MCF 10A (cell line): ENCODE measurements at regions not wholly inside any gene's neighbourhood (a gene's known extent, or its start where the extent isn't known, plus 50 kb on each side); places are given as distances from the start of the nearest gene placed in this dataset.

Source experiments
- BruUV-seq: library from RNA; stranded (reverse); fragments of 400-500 nt; replicated peaks from 2 replicates; lab custom pipeline; 2021; lab: Mats Ljungman, UMichigan
- CTCF ChIA-PET: fragments of 300-600 bp; sonication (Branson Sonifier 250); formaldehyde crosslinking; extraction: SDS; loops from one replicate; lab custom pipeline; 2021; ENCODE audit warnings: antibody characterized with exemption, inconsistent platforms; lab: Yijun Ruan, JAX
- POLR2A ChIA-PET: fragments of 300-600, 350-650 bp; sonication (Branson Sonifier 250); formaldehyde crosslinking; extraction: SDS; loops from one replicate; lab custom pipeline; 2020; ENCODE audit warnings: antibody characterized with exemption, inconsistent platforms; lab: Yijun Ruan, JAX
- DNase-seq: peaks from one replicate; pipeline ENCODE4 v3.0.0-alpha.2; 2018; ENCODE audit not compliant: unreplicated experiment
- H3K27ac Mint-ChIP-seq: one replicate; pipeline ENCODE4 v1.8.0; 2022; ENCODE audit warnings: mild to moderate bottlenecking, low read depth, mixed read lengths; ENCODE audit not compliant: unreplicated experiment
- H3K27me3 Mint-ChIP-seq: one replicate; pipeline ENCODE4 v1.8.0; 2022; ENCODE audit warnings: mixed read lengths; ENCODE audit not compliant: insufficient read depth, unreplicated experiment
- H3K36me3 Mint-ChIP-seq: one replicate; pipeline ENCODE4 v1.8.0; 2022; ENCODE audit warnings: mild to moderate bottlenecking, moderate library complexity, mixed read lengths; ENCODE audit not compliant: insufficient read depth, unreplicated experiment
- H3K4me1 Mint-ChIP-seq: one replicate; pipeline ENCODE4 v1.8.0; 2022; ENCODE audit warnings: mixed read lengths; ENCODE audit not compliant: insufficient read depth, unreplicated experiment
- H3K4me3 Mint-ChIP-seq: one replicate; pipeline ENCODE4 v1.8.0; 2022; ENCODE audit warnings: mild to moderate bottlenecking, moderate library complexity, mixed read lengths; ENCODE audit not compliant: unreplicated experiment
- H3K9me3 Mint-ChIP-seq: one replicate; pipeline ENCODE4 v1.8.0; 2022; ENCODE audit warnings: mixed read lengths; ENCODE audit not compliant: unreplicated experiment
- CTCF ChIP-seq: fragments of 200-600 bp; IDR thresholded peaks from one replicate; pipeline ENCODE4 v1.8.0; 2022; ENCODE audit warnings: antibody characterized with exemption, mild to moderate bottlenecking; ENCODE audit not compliant: unreplicated experiment
- intact Hi-C: fragments of 100-400 bp; cut with micrococcal nuclease; formaldehyde crosslinking; loops from 2 replicates; pipeline ENCODE4 v1.14.1; 2022

DNA sequence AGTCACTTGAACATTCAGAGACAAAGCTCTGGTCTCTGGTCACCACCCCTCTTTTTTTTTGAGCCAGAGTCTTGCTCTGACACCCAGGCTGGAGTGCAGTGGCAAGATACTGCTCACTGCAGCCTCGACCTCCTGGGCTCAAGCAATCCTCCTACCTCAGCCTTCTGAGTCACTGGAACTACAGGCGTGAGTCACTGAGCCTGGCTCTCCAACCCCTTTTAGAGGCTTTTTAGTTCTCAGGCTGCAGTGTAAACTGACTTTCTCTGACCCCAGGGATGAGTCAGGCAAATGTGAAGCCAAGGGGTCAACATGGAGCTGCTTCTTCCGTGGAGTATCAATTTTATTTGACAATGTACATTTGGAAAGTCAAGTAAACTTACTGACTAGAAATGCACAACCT, 229.2 kb downstream of the PTTG2 start:
- ChIA-PET POLR2A (interaction anchor here (0.7 to 1.3 kb wide), 4 partner anchors 9 to 479 kb away, joined by 3 to 6 read pairs (median 4); no protein-coding TSS in a partner anchor), CTCF (interaction anchor here (0.5 to 2.7 kb wide), 6 partner anchors 9 to 997 kb away, joined by 3 to 15 read pairs (median 3); no protein-coding TSS in a partner anchor)
- Mint-ChIP-seq H3K27ac (peak overlapping the region; percentile 58), H3K4me3 (no peak overlapping the region), H3K36me3 (no peaks in the 10 kb centered on the region), H3K27me3 (no peaks in the 10 kb centered on the region), H3K9me3 (no peaks in the 10 kb centered on the region), H3K4me1 (no peaks in the 10 kb centered on the region)
- no TSS peak for BruUV-seq
- intact Hi-C loops, result no loop called here
- DNase-seq, result peak; percentile 94
- no peak for TF ChIP-seq CTCF

GRCh38 chr4:38190717-38191178, 230.6 kb downstream of the PTTG2 start:
- no peak for TF ChIP-seq CTCF
- Mint-ChIP-seq H3K27me3 (no peaks in the 10 kb centered on the region), H3K4me1 (no peaks in the 10 kb centered on the region), H3K36me3 (no peaks in the 10 kb centered on the region), H3K4me3 (no peak overlapping the region), H3K9me3 (no peaks in the 10 kb centered on the region), H3K27ac (no peak overlapping the region)
- ChIA-PET CTCF (no interaction called here), POLR2A (no interaction called here)
- BruUV-seq, result no TSS peak
- peak; percentile 50 for DNase-seq
- intact Hi-C loops, result no loop called here

DNA sequence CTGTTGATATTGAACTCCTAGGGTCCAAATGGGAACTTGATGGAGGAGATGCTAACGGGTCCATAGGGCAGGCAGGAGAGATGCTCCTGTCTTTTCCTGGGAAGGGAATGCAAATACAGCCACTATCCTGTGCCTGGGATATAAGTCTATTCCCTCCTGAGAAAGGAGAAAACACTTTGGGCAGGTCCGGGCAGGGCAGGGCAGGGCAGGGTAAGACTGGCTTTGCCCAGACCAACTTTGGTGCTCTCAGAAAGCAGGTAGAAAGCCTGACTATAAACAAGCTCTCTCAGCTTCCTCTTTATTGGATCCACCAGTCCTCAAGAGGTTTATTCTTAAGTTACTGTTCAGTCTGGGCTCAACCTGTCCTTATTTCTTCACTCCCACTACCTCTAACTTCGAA, 232.3 kb downstream of the PTTG2 start:
- intact Hi-C loops, result no loop called here
- Mint-ChIP-seq H3K27ac (no peak overlapping the region), H3K9me3 (no peaks in the 10 kb centered on the region), H3K36me3 (no peaks in the 10 kb centered on the region), H3K4me3 (no peak overlapping the region), H3K27me3 (no peaks in the 10 kb centered on the region), H3K4me1 (no peaks in the 10 kb centered on the region)
- no peak for TF ChIP-seq CTCF
- ChIA-PET POLR2A (interaction anchor here (0.6 to 1.4 kb wide), 7 partner anchors 13 to 115 kb away, joined by 3 read pairs; no protein-coding TSS in a partner anchor), CTCF (interaction anchor here (0.6 to 2.1 kb wide), 5 partner anchors 13 to 482 kb away, joined by 4 to 8 read pairs (median 5); no protein-coding TSS in a partner anchor)
- BruUV-seq, result no TSS peak
- no peak for DNase-seq

DNA sequence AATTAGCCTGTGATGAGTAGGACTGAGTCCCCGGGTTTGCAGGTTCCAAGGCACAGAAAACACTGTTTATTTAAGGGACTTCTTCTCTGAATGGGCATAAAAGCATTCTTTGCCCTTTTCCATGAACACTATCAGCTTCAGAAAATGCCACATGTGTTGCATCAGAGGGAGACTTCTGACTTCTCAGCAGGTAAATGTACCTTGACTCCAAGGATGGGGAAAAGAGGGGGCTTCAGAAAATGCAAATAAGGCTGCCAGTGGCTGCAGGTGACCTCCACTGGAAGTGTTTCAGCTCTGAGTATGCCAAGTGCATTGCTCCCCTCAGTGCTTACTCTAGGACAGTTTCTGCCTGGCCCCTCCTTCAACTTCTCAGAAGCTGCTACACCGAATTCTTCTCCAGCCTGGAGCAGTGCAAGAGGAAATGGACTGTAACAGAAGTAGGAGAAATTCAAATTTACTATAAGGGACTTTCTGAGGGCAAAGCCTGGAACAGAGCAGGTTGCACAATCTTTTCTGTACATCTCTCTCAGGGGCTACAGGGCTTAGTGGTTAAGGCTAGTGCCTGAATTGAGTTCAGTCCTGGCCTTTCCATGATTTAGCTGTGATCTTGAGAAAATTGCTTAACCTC, 233.2 kb downstream of the PTTG2 start:
- ChIA-PET POLR2A (interaction anchor here (0.6 to 1.4 kb wide), 5 partner anchors 14 to 114 kb away, joined by 3 read pairs; no protein-coding TSS in a partner anchor), CTCF (interaction anchor here (0.6 to 2.1 kb wide), 7 partner anchors 12 to 481 kb away, joined by 3 to 8 read pairs (median 5); no protein-coding TSS in a partner anchor)
- no peak overlapping the region for H3K27ac Mint-ChIP-seq
- H3K9me3 Mint-ChIP-seq, result no peaks in the 10 kb centered on the region
- H3K4me3 Mint-ChIP-seq, result no peak overlapping the region
- TF ChIP-seq CTCF, result no peak
- no TSS peak for BruUV-seq
- no peaks in the 10 kb centered on the region for H3K4me1 Mint-ChIP-seq
- no peaks in the 10 kb centered on the region for H3K36me3 Mint-ChIP-seq
- intact Hi-C loops, result no loop called here
- no peak for DNase-seq
- H3K27me3 Mint-ChIP-seq, result no peaks in the 10 kb centered on the region
